ENCODE measurements at regions not wholly inside any gene's neighbourhood (a gene's known extent, or its start where the extent isn't known, plus 50 kb on each side); places are given as distances from the start of the nearest gene placed in this dataset.

DNA sequence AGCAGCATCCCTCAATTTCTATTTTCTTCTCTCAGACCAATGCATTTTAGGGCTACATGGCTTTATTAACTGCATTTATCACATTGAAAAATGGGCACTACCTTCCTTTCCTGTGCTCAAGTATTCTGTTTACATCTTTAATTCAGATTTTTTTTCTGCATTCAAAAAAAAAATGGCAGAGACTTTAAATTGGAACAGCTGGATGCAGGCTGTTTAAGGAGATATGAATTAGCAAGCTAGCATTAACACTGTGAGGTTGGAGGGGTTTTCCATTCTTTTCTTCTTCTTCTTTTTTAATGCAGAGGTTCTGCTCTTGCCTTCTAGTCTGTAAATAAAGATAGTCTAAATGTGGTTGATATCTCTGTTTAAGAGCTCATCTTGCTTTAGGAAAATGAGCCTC is 242.9 kb upstream of the RBFOX1 start:
- intact Hi-C loops (cut with DNase I): no loop called here
- H3K4me1 ChIP-seq: no peaks in the 10 kb centered on the region
- TF ChIP-seq, protein P1, sequence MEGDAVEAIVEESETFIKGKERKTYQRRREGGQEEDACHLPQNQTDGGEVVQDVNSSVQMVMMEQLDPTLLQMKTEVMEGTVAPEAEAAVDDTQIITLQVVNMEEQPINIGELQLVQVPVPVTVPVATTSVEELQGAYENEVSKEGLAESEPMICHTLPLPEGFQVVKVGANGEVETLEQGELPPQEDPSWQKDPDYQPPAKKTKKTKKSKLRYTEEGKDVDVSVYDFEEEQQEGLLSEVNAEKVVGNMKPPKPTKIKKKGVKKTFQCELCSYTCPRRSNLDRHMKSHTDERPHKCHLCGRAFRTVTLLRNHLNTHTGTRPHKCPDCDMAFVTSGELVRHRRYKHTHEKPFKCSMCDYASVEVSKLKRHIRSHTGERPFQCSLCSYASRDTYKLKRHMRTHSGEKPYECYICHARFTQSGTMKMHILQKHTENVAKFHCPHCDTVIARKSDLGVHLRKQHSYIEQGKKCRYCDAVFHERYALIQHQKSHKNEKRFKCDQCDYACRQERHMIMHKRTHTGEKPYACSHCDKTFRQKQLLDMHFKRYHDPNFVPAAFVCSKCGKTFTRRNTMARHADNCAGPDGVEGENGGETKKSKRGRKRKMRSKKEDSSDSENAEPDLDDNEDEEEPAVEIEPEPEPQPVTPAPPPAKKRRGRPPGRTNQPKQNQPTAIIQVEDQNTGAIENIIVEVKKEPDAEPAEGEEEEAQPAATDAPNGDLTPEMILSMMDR (IDR thresholded peaks at IDR 0.05): no peak
- H3K4me3 ChIP-seq: no peak overlapping the region
- H3K27ac ChIP-seq: no peak overlapping the region
- H3K9me3 ChIP-seq: no peaks in the 10 kb centered on the region
- no peaks in the 10 kb centered on the region for H3K36me3 ChIP-seq
- FAIRE-seq (no peak), DNase-seq (no peak), ATAC-seq (no peak)
- no peaks in the 10 kb centered on the region for H3K27me3 ChIP-seq

DNA sequence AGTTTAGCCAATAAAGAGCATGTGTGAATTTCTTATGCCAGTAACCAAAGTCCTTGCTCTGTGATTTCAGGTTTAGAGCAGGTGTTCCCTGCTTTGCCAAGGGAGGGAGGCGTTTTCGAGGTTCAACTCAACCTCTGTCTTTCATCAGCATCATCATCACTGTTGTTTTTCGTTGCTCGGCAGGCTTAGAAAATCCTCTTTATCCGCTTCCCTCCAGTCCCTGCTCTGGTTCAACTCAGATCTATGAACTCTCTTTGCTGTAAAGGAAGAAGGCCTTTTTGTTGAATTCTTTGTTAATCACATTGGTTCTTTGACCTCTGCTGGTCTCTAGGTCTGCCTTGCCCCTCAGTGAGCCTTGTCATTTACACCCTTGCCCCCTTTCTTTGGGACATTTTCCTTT is 243.9 kb upstream of the RBFOX1 start:
- no peak for FAIRE-seq
- H3K4me3 ChIP-seq: no peak overlapping the region

DNA sequence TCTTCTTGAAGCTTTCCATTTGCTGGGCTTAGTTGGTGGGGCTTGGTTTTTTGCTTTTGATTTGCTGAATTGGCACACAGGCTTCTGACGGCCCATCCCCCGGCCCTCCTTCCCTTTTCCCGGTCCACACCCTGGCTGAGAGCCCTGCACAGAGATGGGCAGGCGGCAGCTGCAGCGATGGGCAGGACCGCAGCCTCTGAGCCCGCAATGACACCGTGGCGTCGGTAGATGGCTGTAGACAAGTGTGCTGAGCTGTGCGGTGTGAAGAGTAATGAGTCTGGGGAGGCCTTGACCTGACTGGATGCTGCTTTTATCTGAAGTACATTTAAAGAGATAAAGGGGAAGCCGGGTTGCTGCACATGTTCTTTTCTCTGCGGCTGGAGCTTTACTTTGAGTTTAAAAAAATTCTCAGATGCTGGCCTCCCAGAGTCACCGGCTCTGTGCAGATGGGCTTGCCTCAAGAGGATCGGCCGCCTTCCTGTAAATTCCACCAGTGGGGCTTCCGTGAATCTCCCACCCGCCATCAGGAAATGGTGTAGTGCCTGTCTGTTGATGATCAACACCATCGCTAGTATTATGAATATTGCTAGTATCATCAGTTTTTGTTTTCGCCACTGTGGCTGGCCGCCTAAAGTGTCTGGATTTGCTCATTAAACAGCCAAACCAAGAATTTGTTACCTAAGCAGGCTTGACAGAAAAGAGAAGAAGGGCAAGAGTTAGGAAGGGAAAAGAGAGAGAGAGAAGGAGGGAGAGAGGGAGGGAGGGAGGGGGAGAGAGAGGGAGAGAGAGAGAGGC is 245.6 kb upstream of the RBFOX1 start:
- no peak overlapping the region for H3K27ac ChIP-seq
- WGBS, 2 donors: 13 to 14% methylated on average over 21 of the region's 21 CpGs
- FAIRE-seq: no peak
- no peaks in the 10 kb centered on the region for H3K36me3 ChIP-seq
- H3K4me3 ChIP-seq: no peak overlapping the region
- TF ChIP-seq, protein P1 (IDR thresholded peaks at IDR 0.05): no peak
- H3K4me1 ChIP-seq: no peaks in the 10 kb centered on the region
- intact Hi-C loops (cut with DNase I): no loop called here
- peak in 1 of 6 donors; percentile 55 for DNase-seq
- ATAC-seq: peak in 1 of 4 donors; percentile 53
- H3K27me3 ChIP-seq: no peaks in the 10 kb centered on the region
- no peaks in the 10 kb centered on the region for H3K9me3 ChIP-seq

More for the DNA sequence above, 243.9 kb upstream of the RBFOX1 start:
- H3K36me3 ChIP-seq: no peaks in the 10 kb centered on the region
- intact Hi-C loops (cut with DNase I): no loop called here
- H3K27me3 ChIP-seq: no peaks in the 10 kb centered on the region
- H3K27ac ChIP-seq: no peak overlapping the region
- DNase-seq: no peak
- WGBS, 2 donors: 31 to 46% methylated on average over 5 of the region's 5 CpGs
- H3K9me3 ChIP-seq: no peaks in the 10 kb centered on the region
- TF ChIP-seq, protein P1 (IDR thresholded peaks at IDR 0.05): no peak
- H3K4me1 ChIP-seq: no peaks in the 10 kb centered on the region
- no peak for ATAC-seq

DNA sequence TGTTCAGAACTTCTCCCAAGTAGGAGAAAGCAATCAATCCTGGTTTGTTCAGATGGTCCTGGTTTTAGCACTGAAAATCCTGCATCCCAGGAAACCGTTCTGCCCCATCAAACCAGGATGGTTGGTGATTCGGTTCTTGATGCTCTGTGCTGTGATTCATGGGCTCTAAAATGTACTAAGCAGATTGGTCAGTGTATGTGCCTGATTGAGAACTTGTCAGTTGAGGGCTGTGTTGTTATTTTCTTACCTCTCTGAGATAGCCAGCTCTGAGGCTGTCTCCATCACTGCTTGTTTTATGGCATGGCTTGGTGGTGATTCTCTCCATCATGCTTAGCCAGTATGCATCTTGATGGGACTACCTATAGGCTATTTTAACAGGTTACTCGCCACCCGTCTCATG is 246.9 kb upstream of the RBFOX1 start:
- no peak for FAIRE-seq
- no peak for DNase-seq
- intact Hi-C loops (cut with DNase I): no loop called here
- 36 to 45% methylated on average over 4 of the region's 4 CpGs for WGBS, 2 donors
- H3K27ac ChIP-seq: no peak overlapping the region
- no peak for ATAC-seq
- TF ChIP-seq, protein P1 (IDR thresholded peaks at IDR 0.05): no peak
- no peak overlapping the region for H3K4me3 ChIP-seq
- H3K27me3 ChIP-seq: no peaks in the 10 kb centered on the region
- H3K9me3 ChIP-seq: no peaks in the 10 kb centered on the region
- no peaks in the 10 kb centered on the region for H3K4me1 ChIP-seq
- H3K36me3 ChIP-seq: no peaks in the 10 kb centered on the region

DNA sequence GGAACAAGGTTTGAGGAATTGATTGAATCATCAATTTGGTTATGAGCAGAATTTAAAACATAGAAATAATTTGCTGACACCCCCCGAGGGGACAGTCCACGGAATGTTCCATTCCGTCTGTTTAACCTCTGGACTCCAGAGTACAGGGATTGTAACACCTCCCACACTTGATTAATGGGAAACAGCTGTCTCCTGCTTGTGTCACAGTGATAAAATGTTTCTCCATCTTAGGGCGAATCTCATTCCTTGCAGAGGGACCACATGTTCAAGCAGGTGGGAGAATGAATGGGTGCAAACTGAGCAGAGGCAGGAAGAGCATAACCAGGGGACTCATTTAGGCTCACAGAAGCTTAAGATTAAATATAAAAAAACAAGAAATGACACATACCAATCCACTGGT is 249.5 kb upstream of the RBFOX1 start:
- WGBS, 2 donors: 6 to 9% methylated on average over 4 of the region's 4 CpGs
- no peak for FAIRE-seq
- TF ChIP-seq, protein P1 (IDR thresholded peaks at IDR 0.05): no peak
- H3K4me3 ChIP-seq: no peak overlapping the region
- ATAC-seq: no peak
- H3K27ac ChIP-seq: no peak overlapping the region
- intact Hi-C loops (cut with DNase I): no loop called here
- H3K4me1 ChIP-seq: no peaks in the 10 kb centered on the region
- no peaks in the 10 kb centered on the region for H3K9me3 ChIP-seq
- DNase-seq: no peak
- H3K36me3 ChIP-seq: no peaks in the 10 kb centered on the region
- H3K27me3 ChIP-seq: no peaks in the 10 kb centered on the region
